ENCODE measurements at regions not wholly inside any gene's neighbourhood (a gene's known extent, or its start where the extent isn't known, plus 50 kb on each side); places are given as distances from the start of the nearest gene placed in this dataset.

DNA sequence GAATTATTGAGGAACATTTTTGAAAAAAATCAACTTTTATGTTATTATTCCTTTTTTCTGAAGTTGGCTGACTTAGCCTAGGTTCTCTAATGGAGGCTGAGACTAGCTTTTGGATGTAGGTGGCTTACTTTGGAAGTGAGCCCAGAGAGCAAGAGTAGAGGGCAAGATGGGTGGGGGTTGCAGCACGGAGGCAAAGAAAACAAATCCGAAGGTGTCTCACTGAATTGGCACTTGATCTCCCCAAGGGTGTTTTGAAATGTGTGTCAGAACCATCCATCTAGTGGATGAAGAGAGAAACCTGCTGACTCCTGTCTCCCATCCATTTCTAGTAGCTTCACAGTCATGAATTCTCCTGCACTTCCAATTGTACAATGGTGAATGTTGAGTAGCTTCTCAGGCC is 390.7 kb downstream of the TMEM182 start:
- Histone ChIP-seq H3K9me3 (ENCODE audit: control insufficient read depth, low read length) (peaks cover 12% of the 10 kb centered on the region), H3K9ac (ENCODE audit: extremely low read depth, low read length, poor library complexity, severe bottlenecking) (no peak overlapping the region), H3K4me3 (ENCODE audit: low read length) (no peak overlapping the region), H3K27me3 (ENCODE audit: control insufficient read depth, insufficient read depth, low read length, poor library complexity, severe bottlenecking) (no peaks in the 10 kb centered on the region), H3K27ac (ENCODE audit: low read depth, low read length) (no peak overlapping the region), H3K36me3 (ENCODE audit: control insufficient read depth, insufficient read depth, low read length) (no peaks in the 10 kb centered on the region), H3K4me1 (ENCODE audit: control insufficient read depth, insufficient read depth, low read length) (no peaks in the 10 kb centered on the region)
- no peak overlapping the region for H3K4me3 Mint-ChIP-seq
- no peaks in the 10 kb centered on the region for H3K27me3 Mint-ChIP-seq (ENCODE audit: insufficient read depth)
- H3K4me1 Mint-ChIP-seq = peaks cover 2% of the 10 kb centered on the region
- H3K9me3 Mint-ChIP-seq = peaks cover 10% of the 10 kb centered on the region
- TF ChIP-seq, protein P1, sequence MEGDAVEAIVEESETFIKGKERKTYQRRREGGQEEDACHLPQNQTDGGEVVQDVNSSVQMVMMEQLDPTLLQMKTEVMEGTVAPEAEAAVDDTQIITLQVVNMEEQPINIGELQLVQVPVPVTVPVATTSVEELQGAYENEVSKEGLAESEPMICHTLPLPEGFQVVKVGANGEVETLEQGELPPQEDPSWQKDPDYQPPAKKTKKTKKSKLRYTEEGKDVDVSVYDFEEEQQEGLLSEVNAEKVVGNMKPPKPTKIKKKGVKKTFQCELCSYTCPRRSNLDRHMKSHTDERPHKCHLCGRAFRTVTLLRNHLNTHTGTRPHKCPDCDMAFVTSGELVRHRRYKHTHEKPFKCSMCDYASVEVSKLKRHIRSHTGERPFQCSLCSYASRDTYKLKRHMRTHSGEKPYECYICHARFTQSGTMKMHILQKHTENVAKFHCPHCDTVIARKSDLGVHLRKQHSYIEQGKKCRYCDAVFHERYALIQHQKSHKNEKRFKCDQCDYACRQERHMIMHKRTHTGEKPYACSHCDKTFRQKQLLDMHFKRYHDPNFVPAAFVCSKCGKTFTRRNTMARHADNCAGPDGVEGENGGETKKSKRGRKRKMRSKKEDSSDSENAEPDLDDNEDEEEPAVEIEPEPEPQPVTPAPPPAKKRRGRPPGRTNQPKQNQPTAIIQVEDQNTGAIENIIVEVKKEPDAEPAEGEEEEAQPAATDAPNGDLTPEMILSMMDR (conservative IDR thresholded peaks at IDR 0.05) = no peak
- no peak overlapping the region for H3K27ac Mint-ChIP-seq
- 91 to 100% methylated on average over 2 of the region's 2 CpGs for WGBS, 2 experiments (ENCODE audit: insufficient coverage in 1 of 2, insufficient read length in 1 of 2)
- DNase-seq = no peak
- H3K36me3 Mint-ChIP-seq (ENCODE audit: low read depth) = peaks cover 5% of the 10 kb centered on the region

DNA sequence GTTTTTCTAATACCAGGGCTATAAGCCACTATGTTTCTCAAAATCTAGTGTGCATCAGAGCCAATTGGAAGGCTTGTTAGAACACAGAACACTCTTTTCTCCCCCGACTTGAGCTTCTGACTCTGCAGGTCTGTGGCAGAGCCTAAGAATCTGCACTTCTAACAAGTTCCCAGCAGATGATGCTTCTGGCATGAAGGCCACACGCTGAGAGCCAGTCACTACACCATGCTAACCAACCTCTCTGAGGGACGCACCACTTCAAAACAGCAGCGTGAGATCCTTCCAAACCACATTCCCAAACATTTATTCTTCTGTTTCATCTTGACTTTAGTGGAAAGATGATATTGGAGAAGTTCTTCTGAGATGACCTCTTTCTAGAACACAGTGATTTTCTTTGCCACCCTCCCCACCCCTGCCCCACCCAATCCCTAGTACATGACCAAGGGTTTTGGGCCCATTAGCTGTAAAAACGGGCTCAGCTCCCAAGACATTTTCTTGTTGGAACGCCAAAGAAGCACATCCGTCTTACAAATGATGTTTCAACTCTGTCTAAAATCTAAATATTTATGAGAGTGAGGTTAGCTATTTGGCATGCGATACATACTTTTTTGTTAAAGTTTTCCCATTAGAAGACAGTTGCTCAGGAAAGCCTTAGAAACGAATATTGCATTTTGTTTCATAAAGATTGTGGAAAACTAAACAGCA is 391.9 kb downstream of the TMEM182 start:
- H3K4me3 Mint-ChIP-seq = no peak overlapping the region
- Histone ChIP-seq H3K4me1 (ENCODE audit: control insufficient read depth, insufficient read depth, low read length) (no peaks in the 10 kb centered on the region), H3K27me3 (ENCODE audit: control insufficient read depth, insufficient read depth, low read length, poor library complexity, severe bottlenecking) (no peaks in the 10 kb centered on the region), H3K9ac (ENCODE audit: extremely low read depth, low read length, poor library complexity, severe bottlenecking) (no peak overlapping the region), H3K36me3 (ENCODE audit: control insufficient read depth, insufficient read depth, low read length) (no peaks in the 10 kb centered on the region), H3K4me3 (ENCODE audit: low read length) (no peak overlapping the region), H3K9me3 (ENCODE audit: control insufficient read depth, low read length) (peaks cover 12% of the 10 kb centered on the region), H3K27ac (ENCODE audit: low read depth, low read length) (no peak overlapping the region)
- peaks cover 5% of the 10 kb centered on the region for H3K36me3 Mint-ChIP-seq (ENCODE audit: low read depth)
- 87 to 88% methylated on average over 5 to 9 of the region's 9 CpGs for WGBS, 2 experiments (ENCODE audit: insufficient coverage in 1 of 2, insufficient read length in 1 of 2)
- no peak overlapping the region for H3K27ac Mint-ChIP-seq
- H3K27me3 Mint-ChIP-seq (ENCODE audit: insufficient read depth) = no peaks in the 10 kb centered on the region
- TF ChIP-seq, protein P1 (conservative IDR thresholded peaks at IDR 0.05) = no peak
- peaks cover 10% of the 10 kb centered on the region for H3K9me3 Mint-ChIP-seq
- peak; percentile 59 for DNase-seq
- H3K4me1 Mint-ChIP-seq = peaks cover 2% of the 10 kb centered on the region

DNA sequence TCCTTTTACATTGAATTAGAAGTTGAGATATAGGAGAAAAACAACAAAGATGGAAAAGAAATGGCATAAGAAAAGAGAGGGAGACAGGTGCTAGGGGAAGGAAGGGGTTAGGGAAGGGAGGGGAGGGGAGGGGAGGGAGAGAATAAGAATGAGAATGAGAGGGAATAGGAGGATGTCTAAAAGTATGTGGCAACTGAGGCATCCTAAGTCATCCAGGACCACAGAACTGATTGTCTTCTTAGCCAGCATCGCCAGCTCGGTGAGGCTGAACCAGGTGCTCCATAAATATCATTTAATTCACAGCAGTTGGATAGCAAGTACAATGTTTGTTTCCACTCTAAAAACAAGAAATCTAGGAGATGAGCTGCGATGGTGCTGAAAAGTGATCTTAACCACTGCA is 393.5 kb downstream of the TMEM182 start:
- Histone ChIP-seq H3K27me3 (ENCODE audit: control insufficient read depth, insufficient read depth, low read length, poor library complexity, severe bottlenecking) (no peaks in the 10 kb centered on the region), H3K9me3 (ENCODE audit: control insufficient read depth, low read length) (peaks cover 12% of the 10 kb centered on the region), H3K27ac (ENCODE audit: low read depth, low read length) (no peak overlapping the region), H3K4me3 (ENCODE audit: low read length) (no peak overlapping the region), H3K9ac (ENCODE audit: extremely low read depth, low read length, poor library complexity, severe bottlenecking) (no peak overlapping the region), H3K4me1 (ENCODE audit: control insufficient read depth, insufficient read depth, low read length) (no peaks in the 10 kb centered on the region), H3K36me3 (ENCODE audit: control insufficient read depth, insufficient read depth, low read length) (no peaks in the 10 kb centered on the region)
- peaks cover 5% of the 10 kb centered on the region for H3K36me3 Mint-ChIP-seq (ENCODE audit: low read depth)
- WGBS, 2 experiments (ENCODE audit: insufficient coverage in 1 of 2, insufficient read length in 1 of 2) = 92% methylated on average over 3 of the region's 3 CpGs; no CpG with 5 or more reads in 1 of the 2 experiments
- no peak overlapping the region for H3K4me3 Mint-ChIP-seq
- no peak for DNase-seq
- no peaks in the 10 kb centered on the region for H3K27me3 Mint-ChIP-seq (ENCODE audit: insufficient read depth)
- H3K27ac Mint-ChIP-seq = no peak overlapping the region
- H3K9me3 Mint-ChIP-seq = peaks cover 10% of the 10 kb centered on the region
- TF ChIP-seq, protein P1 (conservative IDR thresholded peaks at IDR 0.05) = no peak
- peaks cover 2% of the 10 kb centered on the region for H3K4me1 Mint-ChIP-seq

Measured in endodermal cell (in vitro differentiated cells).